ENCODE measurements at regions not wholly inside any gene's neighbourhood (a gene's known extent, or its start where the extent isn't known, plus 50 kb on each side); places are given as distances from the start of the nearest gene placed in this dataset.

GRCh38 chr2:226376516-226377180 is 423.0 kb downstream of the IRS1 start:
- DNase-seq = no peak

GRCh38 chr2:226366920-226367319 is 432.7 kb downstream of the IRS1 start:
- no peak for DNase-seq

GRCh38 chr2:226364217-226364616 is 435.4 kb downstream of the IRS1 start:
- no peak for DNase-seq

- no peak for DNase-seq
Observed at GRCh38 chr2:226362980-226363379, 436.6 kb downstream of the IRS1 start.

- DNase-seq = no peak
Observed at GRCh38 chr2:226360658-226361057, 439.0 kb downstream of the IRS1 start.

- DNase-seq = no peak
Observed at GRCh38 chr2:226358688-226359087, 440.9 kb downstream of the IRS1 start.

GRCh38 chr2:226357816-226358215 is 441.8 kb downstream of the IRS1 start:
- DNase-seq = no peak

- DNase-seq = no peak
Observed at GRCh38 chr2:226355600-226355999, 444.0 kb downstream of the IRS1 start.

- no peak for DNase-seq
Observed at GRCh38 chr2:226354434-226354833, 445.2 kb downstream of the IRS1 start.

- DNase-seq = peak; percentile 40
Observed at GRCh38 chr2:226352941-226353560, 446.6 kb downstream of the IRS1 start.

GRCh38 chr2:226351711-226352110 is 447.9 kb downstream of the IRS1 start:
- no peak for DNase-seq

GRCh38 chr2:226339616-226340015 is 460.0 kb downstream of the IRS1 start:
- no peak for DNase-seq

- no peak for DNase-seq
Observed at GRCh38 chr2:226338825-226339224, 460.8 kb downstream of the IRS1 start.

GRCh38 chr2:226337941-226338600 is 461.5 kb downstream of the IRS1 start:
- no peak for DNase-seq

- DNase-seq = no peak
Observed at GRCh38 chr2:226336283-226336682, 463.3 kb downstream of the IRS1 start.

GRCh38 chr2:226334981-226335720 is 464.5 kb downstream of the IRS1 start:
- DNase-seq = no peak

GRCh38 chr2:226333388-226333787 is 466.2 kb downstream of the IRS1 start:
- DNase-seq = no peak

GRCh38 chr2:226330206-226330605 is 469.4 kb downstream of the IRS1 start:
- no peak for DNase-seq

GRCh38 chr2:226329180-226329579 is 470.4 kb downstream of the IRS1 start:
- no peak for DNase-seq

- DNase-seq = no peak
Observed at GRCh38 chr2:226327830-226328229, 471.8 kb downstream of the IRS1 start.

- DNase-seq = no peak
Observed at GRCh38 chr2:226325526-226325925, 474.1 kb downstream of the IRS1 start.

GRCh38 chr2:226320076-226320948 is 479.3 kb downstream of the IRS1 start:
- no peak for DNase-seq

- no peak for DNase-seq
Observed at GRCh38 chr2:226317970-226318369, 481.6 kb downstream of the IRS1 start.

All from NCI-H1105 (cell line).